Gastrocnemius medialis (tissue), 4 donors: ENCODE measurements at regions not wholly inside any gene's neighbourhood (a gene's known extent, or its start where the extent isn't known, plus 50 kb on each side); places are given as distances from the start of the nearest gene placed in this dataset.

ENCODE experiments used
- POLR2A ChIP-seq, 2 donors: fragments of 450-650 bp; IDR thresholded peaks; one replicate each; pipeline ENCODE4 v1.6.1; 2017; ENCODE audit warnings: antibody characterized with exemption in 2 of 2, mild to moderate bottlenecking in 2 of 2, moderate library complexity in 2 of 2
- TF ChIP-seq, protein P1 (sequence below), 5 experiments: fragments of 450-650 bp in 3 of 5; fragments of 200-600 bp in 2 of 5; sonication (generic) in 2 of 5; IDR thresholded peaks in 4 of 5; conservative IDR thresholded peaks in 1 of 5; 1 replicate in 4 of 5; 2 replicates in 1 of 5; pipeline ENCODE4 v1.5.1; 2016 to 2019; ENCODE audit warnings: antibody characterized with exemption in 5 of 5, mild to moderate bottlenecking in 3 of 5, moderate library complexity in 3 of 5

DNA sequence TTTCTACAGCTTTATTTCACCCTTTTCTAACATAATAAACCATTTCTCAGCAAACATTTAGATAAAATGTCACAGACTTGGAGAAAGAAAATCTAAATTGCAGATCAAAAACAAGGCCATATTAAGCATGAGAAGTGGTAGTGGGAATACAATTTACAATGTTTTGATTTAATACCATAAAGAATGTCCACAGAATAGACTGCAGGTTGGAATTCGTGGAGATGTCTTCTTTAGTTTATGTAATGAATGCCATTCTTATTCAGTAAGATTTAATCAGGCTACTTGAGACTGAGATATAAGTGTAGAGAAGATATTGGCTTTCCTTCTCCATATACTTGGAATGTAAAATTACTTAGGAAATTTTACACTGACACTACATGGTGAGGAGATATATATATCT, 91.9 kb upstream of the ZFP42 start:
- TF ChIP-seq, protein P1, sequence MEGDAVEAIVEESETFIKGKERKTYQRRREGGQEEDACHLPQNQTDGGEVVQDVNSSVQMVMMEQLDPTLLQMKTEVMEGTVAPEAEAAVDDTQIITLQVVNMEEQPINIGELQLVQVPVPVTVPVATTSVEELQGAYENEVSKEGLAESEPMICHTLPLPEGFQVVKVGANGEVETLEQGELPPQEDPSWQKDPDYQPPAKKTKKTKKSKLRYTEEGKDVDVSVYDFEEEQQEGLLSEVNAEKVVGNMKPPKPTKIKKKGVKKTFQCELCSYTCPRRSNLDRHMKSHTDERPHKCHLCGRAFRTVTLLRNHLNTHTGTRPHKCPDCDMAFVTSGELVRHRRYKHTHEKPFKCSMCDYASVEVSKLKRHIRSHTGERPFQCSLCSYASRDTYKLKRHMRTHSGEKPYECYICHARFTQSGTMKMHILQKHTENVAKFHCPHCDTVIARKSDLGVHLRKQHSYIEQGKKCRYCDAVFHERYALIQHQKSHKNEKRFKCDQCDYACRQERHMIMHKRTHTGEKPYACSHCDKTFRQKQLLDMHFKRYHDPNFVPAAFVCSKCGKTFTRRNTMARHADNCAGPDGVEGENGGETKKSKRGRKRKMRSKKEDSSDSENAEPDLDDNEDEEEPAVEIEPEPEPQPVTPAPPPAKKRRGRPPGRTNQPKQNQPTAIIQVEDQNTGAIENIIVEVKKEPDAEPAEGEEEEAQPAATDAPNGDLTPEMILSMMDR (IDR thresholded peaks at IDR 0.05 in 4 of 5, conservative IDR thresholded peaks at IDR 0.05 in 1 of 5): no peak
- no peak for TF ChIP-seq POLR2A (IDR thresholded peaks at IDR 0.05)
